Mesothelial cell of epicardium (in vitro differentiated cells): ENCODE measurements at regions not wholly inside any gene's neighbourhood (a gene's known extent, or its start where the extent isn't known, plus 50 kb on each side); places are given as distances from the start of the nearest gene placed in this dataset.

Source experiments
- DNase-seq, 2 experiments: peaks; one replicate each; pipeline ENCODE4 v3.0.0; 2021; ENCODE audit warnings: low spot score in 2 of 2; ENCODE audit not compliant: unreplicated experiment in 2 of 2
- H3K27ac Mint-ChIP-seq: 2 replicates; pipeline ENCODE4 v1.8.0; 2021; ENCODE audit warnings: mixed read lengths
- H3K27me3 Mint-ChIP-seq: 2 replicates; pipeline ENCODE4 v1.8.0; 2021; ENCODE audit warnings: low read depth, mixed read lengths
- H3K36me3 Mint-ChIP-seq: 2 replicates; pipeline ENCODE4 v1.8.0; 2021; ENCODE audit warnings: mixed read lengths
- H3K4me1 Mint-ChIP-seq: 2 replicates; pipeline ENCODE4 v1.8.0; 2021; ENCODE audit warnings: mixed read lengths
- H3K4me3 Mint-ChIP-seq: 2 replicates; pipeline ENCODE4 v1.8.0; 2021; ENCODE audit warnings: mild to moderate bottlenecking, moderate library complexity, mixed read lengths
- H3K9me3 Mint-ChIP-seq: 2 replicates; pipeline ENCODE4 v1.8.0; 2021; ENCODE audit warnings: mixed read lengths
- TF ChIP-seq, protein P1 (sequence below): fragments of 200-600 bp; sonication (generic); IDR thresholded peaks from one replicate; pipeline ENCODE4 v1.5.0; 2021; ENCODE audit warnings: antibody characterized with exemption; ENCODE audit not compliant: unreplicated experiment

- Mint-ChIP-seq H3K9me3 (no peaks in the 10 kb centered on the region), H3K4me3 (no peak overlapping the region), H3K4me1 (no peaks in the 10 kb centered on the region), H3K27ac (no peak overlapping the region), H3K36me3 (no peaks in the 10 kb centered on the region), H3K27me3 (no peaks in the 10 kb centered on the region)
- TF ChIP-seq, protein P1, sequence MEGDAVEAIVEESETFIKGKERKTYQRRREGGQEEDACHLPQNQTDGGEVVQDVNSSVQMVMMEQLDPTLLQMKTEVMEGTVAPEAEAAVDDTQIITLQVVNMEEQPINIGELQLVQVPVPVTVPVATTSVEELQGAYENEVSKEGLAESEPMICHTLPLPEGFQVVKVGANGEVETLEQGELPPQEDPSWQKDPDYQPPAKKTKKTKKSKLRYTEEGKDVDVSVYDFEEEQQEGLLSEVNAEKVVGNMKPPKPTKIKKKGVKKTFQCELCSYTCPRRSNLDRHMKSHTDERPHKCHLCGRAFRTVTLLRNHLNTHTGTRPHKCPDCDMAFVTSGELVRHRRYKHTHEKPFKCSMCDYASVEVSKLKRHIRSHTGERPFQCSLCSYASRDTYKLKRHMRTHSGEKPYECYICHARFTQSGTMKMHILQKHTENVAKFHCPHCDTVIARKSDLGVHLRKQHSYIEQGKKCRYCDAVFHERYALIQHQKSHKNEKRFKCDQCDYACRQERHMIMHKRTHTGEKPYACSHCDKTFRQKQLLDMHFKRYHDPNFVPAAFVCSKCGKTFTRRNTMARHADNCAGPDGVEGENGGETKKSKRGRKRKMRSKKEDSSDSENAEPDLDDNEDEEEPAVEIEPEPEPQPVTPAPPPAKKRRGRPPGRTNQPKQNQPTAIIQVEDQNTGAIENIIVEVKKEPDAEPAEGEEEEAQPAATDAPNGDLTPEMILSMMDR, result no peak
- no peak for DNase-seq
Observed at GRCh38 chr3:154933581-154933980, 146.5 kb upstream of the MME start.

- peaks cover 2% of the 10 kb centered on the region for H3K4me1 Mint-ChIP-seq
- H3K27me3 Mint-ChIP-seq, result no peaks in the 10 kb centered on the region
- H3K4me3 Mint-ChIP-seq, result no peak overlapping the region
- DNase-seq, result no peak
- H3K36me3 Mint-ChIP-seq, result no peaks in the 10 kb centered on the region
- TF ChIP-seq, protein P1, result no peak
- no peak overlapping the region for H3K27ac Mint-ChIP-seq
- no peaks in the 10 kb centered on the region for H3K9me3 Mint-ChIP-seq
Observed at GRCh38 chr3:154932633-154933032, 147.5 kb upstream of the MME start.

DNA sequence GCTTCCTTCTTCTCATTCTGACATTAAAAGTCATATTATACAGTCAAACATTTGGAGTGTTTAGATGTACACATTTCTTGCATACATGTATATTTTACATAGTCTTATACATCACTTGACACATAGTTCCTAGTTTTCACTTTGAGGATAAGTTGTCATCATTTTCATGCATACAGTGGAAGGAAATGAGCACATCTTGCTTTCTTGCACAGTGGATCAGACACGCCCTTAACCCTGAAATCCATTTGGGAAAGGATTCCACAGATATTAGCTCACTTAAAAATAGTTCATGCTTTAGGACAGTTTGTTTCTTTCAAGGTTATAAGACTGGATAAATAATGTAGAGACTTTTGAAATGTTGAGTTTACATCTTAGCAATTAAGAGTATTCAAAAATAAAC, 148.6 kb upstream of the MME start:
- H3K36me3 Mint-ChIP-seq, result no peaks in the 10 kb centered on the region
- no peak for DNase-seq
- peaks cover 2% of the 10 kb centered on the region for H3K4me1 Mint-ChIP-seq
- no peaks in the 10 kb centered on the region for H3K9me3 Mint-ChIP-seq
- H3K27me3 Mint-ChIP-seq, result no peaks in the 10 kb centered on the region
- no peak overlapping the region for H3K27ac Mint-ChIP-seq
- no peak overlapping the region for H3K4me3 Mint-ChIP-seq
- TF ChIP-seq, protein P1, result no peak

DNA sequence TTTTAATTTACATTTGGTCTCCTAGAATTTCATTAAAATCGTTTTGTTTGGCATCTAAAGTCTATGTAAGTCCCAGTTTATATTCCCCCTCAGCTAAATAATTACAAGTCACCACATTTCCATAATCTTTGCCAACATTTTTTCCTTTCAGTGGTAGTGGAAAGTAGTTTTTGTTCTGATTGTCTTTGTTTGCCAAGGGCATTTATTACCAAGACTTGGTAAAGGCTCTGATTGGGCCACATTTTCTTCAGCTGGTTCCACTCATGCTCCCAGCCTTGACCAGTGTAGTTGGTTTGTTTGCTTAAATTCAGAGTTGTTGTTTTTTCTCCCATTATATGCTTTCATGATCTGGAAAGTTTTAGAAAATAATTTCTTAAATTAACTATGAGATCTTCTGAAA, 153.4 kb upstream of the MME start:
- TF ChIP-seq, protein P1, result no peak
- Mint-ChIP-seq H3K36me3 (peaks cover 1% of the 10 kb centered on the region), H3K4me3 (no peak overlapping the region), H3K27ac (no peak overlapping the region), H3K9me3 (peaks cover 6% of the 10 kb centered on the region), H3K4me1 (peaks cover 2% of the 10 kb centered on the region), H3K27me3 (no peaks in the 10 kb centered on the region)
- no peak for DNase-seq

DNA sequence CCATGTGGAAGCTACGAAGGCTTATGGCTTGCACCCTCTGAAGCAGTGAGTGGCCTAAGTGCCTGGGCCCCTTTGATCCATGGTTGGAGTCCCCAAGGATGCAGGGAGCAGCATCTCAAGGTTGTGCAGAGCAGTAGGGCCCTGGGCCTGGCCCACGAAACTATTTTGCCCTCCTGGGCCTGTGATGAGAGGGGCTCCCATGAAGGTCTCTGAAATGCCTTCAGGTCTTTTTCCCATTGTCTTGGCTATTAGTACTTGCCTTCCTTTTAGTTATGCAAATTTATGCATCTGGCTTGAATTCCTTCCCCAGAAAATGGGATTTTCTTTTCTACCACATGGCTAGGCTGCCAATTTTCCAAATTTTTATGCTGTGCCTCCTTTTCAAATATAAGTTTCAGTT, 158.8 kb upstream of the MME start:
- TF ChIP-seq, protein P1, result no peak
- DNase-seq, result no peak
- Mint-ChIP-seq H3K27ac (no peak overlapping the region), H3K36me3 (peaks cover 4% of the 10 kb centered on the region), H3K27me3 (no peaks in the 10 kb centered on the region), H3K9me3 (peaks cover 25% of the 10 kb centered on the region), H3K4me1 (no peaks in the 10 kb centered on the region), H3K4me3 (no peak overlapping the region)

- H3K27ac Mint-ChIP-seq, result no peak overlapping the region
- TF ChIP-seq, protein P1, result no peak
- H3K4me1 Mint-ChIP-seq, result no peaks in the 10 kb centered on the region
- no peak for DNase-seq
- H3K9me3 Mint-ChIP-seq, result peaks cover 42% of the 10 kb centered on the region
- H3K4me3 Mint-ChIP-seq, result no peak overlapping the region
- no peaks in the 10 kb centered on the region for H3K27me3 Mint-ChIP-seq
- peaks cover 8% of the 10 kb centered on the region for H3K36me3 Mint-ChIP-seq
Observed at GRCh38 chr3:154919226-154919625, 160.9 kb upstream of the MME start.
